ENCODE measurements at regions not wholly inside any gene's neighbourhood (a gene's known extent, or its start where the extent isn't known, plus 50 kb on each side); places are given as distances from the start of the nearest gene placed in this dataset.
"Not testable (repeated sequence)": the region's sequence is repeated elsewhere in the genome, so short reads cannot be mapped to it uniquely, and the experiment has no call there.

DNA sequence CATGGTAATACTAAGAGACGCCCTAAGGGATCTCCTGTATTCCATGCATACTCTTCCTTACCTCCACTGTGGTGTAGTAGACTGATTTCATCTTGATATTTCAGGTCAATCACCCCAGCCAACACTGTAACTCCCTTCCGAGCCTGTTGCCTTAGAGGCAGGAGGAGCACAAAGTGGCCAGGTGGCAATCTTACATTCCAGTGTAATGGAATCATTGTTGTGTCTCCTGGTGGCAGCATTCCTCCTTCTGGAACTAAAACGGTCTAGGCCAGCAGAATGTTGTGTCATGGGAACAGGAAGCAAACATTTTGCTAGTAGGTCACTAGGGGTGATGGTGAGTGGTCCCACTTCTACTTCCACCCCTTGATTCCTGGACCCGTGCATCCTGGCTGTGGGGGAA is 405.7 kb upstream of the SLC10A2 start:
- H3K4me3 ChIP-seq = no peak overlapping the region
- no peaks in the 10 kb centered on the region for H3K4me1 ChIP-seq
- DNase-seq = no peak
- H3K36me3 ChIP-seq = no peaks in the 10 kb centered on the region
- H3K9me3 ChIP-seq = no peaks in the 10 kb centered on the region
- intact Hi-C loops (cut with DNase I; ENCODE audit: low total_unique reads) = no loop called here
- H3K27me3 ChIP-seq = no peaks in the 10 kb centered on the region
- H3K27ac ChIP-seq = no peak overlapping the region
- TF ChIP-seq POLR2A (IDR thresholded peaks at IDR 0.05) = no peak
- TF ChIP-seq, protein P1, sequence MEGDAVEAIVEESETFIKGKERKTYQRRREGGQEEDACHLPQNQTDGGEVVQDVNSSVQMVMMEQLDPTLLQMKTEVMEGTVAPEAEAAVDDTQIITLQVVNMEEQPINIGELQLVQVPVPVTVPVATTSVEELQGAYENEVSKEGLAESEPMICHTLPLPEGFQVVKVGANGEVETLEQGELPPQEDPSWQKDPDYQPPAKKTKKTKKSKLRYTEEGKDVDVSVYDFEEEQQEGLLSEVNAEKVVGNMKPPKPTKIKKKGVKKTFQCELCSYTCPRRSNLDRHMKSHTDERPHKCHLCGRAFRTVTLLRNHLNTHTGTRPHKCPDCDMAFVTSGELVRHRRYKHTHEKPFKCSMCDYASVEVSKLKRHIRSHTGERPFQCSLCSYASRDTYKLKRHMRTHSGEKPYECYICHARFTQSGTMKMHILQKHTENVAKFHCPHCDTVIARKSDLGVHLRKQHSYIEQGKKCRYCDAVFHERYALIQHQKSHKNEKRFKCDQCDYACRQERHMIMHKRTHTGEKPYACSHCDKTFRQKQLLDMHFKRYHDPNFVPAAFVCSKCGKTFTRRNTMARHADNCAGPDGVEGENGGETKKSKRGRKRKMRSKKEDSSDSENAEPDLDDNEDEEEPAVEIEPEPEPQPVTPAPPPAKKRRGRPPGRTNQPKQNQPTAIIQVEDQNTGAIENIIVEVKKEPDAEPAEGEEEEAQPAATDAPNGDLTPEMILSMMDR (IDR thresholded peaks at IDR 0.05) = no peak

DNA sequence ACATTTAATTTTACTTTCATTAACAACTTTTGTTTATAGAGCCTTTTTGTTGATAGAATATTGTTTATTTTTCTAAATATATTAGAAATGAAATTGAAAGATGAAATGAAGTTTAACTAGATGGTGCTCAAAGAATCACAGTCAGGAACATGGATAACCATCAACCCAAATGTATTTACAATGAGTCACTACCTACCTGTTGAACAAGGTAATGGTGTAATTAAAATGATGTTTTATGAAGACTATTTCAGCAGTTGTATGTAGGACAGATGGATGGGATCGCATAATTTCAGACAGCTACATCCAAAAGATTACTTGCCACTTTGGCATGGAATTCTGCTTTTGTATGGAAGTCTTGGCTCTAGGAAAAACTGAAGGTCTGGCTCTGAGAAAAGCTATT is 403.6 kb upstream of the SLC10A2 start:
- no peaks in the 10 kb centered on the region for H3K4me1 ChIP-seq
- no peaks in the 10 kb centered on the region for H3K36me3 ChIP-seq
- intact Hi-C loops (cut with DNase I; ENCODE audit: low total_unique reads) = no loop called here
- DNase-seq = no peak
- no peak overlapping the region for H3K27ac ChIP-seq
- no peaks in the 10 kb centered on the region for H3K27me3 ChIP-seq
- H3K9me3 ChIP-seq = no peaks in the 10 kb centered on the region
- TF ChIP-seq POLR2A (IDR thresholded peaks at IDR 0.05) = no peak
- TF ChIP-seq, protein P1 (IDR thresholded peaks at IDR 0.05) = no peak
- H3K4me3 ChIP-seq = no peak overlapping the region

DNA sequence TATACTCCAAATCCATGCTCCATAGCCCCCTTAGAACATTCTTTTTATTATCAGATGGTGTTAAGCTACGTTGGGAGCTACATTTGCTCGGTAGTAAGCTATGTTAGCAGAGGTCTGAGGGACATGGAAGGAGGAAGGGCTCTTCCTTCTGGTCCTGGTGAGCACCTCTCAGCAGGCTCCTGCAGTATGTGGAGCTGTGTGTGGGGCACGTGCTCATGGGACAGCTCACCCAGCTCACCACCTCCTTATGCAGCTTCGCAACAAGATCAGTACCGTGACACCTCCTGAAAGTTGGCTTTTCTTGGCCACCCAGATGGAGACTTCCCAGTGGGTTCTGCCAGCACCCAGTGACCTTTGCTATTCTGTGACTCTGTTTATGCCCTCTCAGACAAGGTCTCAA is 400.5 kb upstream of the SLC10A2 start:
- Histone ChIP-seq H3K4me1 (no peaks in the 10 kb centered on the region), H3K27ac (no peak overlapping the region), H3K27me3 (no peaks in the 10 kb centered on the region), H3K36me3 (no peaks in the 10 kb centered on the region), H3K9me3 (no peaks in the 10 kb centered on the region), H3K4me3 (no peak overlapping the region)
- intact Hi-C loops (cut with DNase I; ENCODE audit: low total_unique reads) = no loop called here
- DNase-seq = no peak
- TF ChIP-seq, protein P1 (IDR thresholded peaks at IDR 0.05) = no peak
- TF ChIP-seq POLR2A (IDR thresholded peaks at IDR 0.05) = no peak

DNA sequence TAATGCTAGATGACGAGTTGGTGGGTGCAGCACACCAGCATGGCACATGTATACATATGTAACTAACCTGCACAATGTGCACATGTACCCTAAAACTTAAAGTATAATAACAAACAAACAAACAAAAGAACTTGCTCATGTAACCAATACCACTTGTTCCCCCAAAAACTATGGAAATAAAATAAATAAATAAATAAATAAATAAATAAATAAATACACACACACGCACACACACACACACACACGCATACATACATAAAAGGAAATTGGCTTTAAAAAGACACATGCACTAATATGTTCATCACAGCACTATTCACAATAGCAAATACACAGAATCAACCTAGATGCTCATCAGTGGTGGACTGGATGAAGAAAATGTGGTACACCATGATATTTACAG is 394.0 kb upstream of the SLC10A2 start:
- H3K4me3 ChIP-seq; H3K27me3 ChIP-seq; DNase-seq; intact Hi-C loops (cut with DNase I; ENCODE audit: low total_unique reads); H3K4me1 ChIP-seq; H3K27ac ChIP-seq; H3K9me3 ChIP-seq; H3K36me3 ChIP-seq: not testable (repeated sequence)

DNA sequence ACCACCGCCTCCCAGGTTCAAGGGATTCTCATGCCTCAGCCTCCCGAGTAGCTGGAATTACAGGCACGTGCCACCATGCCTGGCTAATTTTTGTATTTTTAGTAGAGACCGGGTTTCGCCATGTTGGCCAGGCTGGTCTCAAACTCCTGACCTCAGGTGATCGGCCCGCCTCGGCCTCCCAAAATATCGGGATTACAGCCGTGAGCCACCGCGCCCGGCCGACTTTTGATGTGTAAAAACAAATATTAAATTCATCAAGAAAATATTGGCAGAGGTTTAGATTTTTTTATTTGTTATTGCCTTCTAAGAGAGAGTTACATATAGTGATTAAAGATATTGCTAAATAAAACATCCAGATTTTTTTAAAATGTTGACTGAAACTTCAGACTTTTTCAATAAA is 390.8 kb upstream of the SLC10A2 start:
- H3K9me3 ChIP-seq; H3K36me3 ChIP-seq; H3K27me3 ChIP-seq; DNase-seq; H3K4me1 ChIP-seq; H3K4me3 ChIP-seq; intact Hi-C loops (cut with DNase I; ENCODE audit: low total_unique reads); H3K27ac ChIP-seq: not testable (repeated sequence)

DNA sequence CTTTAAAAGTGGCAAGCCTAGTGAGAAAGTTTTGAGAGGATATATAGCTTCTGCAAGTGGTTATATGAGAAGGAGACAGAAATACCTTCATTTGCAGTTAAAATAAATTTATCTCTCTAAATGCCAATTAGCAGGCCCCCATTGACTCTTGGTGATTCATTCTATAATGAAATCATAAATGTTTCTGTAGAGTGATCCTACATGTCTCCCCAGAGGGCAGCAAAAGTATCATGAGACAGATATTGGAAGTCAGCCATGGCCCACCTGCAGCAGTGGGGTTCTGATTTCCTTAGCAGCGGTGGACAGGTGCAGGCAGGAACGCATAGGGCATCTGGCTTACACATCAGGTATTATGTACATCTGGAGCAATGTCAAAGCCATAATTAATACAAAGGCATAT is 385.4 kb upstream of the SLC10A2 start:
- H3K4me3 ChIP-seq = no peak overlapping the region
- no peaks in the 10 kb centered on the region for H3K4me1 ChIP-seq
- H3K9me3 ChIP-seq = no peaks in the 10 kb centered on the region
- no peaks in the 10 kb centered on the region for H3K27me3 ChIP-seq
- intact Hi-C loops (cut with DNase I; ENCODE audit: low total_unique reads) = no loop called here
- no peak overlapping the region for H3K27ac ChIP-seq
- DNase-seq = no peak
- no peaks in the 10 kb centered on the region for H3K36me3 ChIP-seq
- TF ChIP-seq, protein P1 (IDR thresholded peaks at IDR 0.05) = no peak
- no peak for TF ChIP-seq POLR2A (IDR thresholded peaks at IDR 0.05)
